Heart left ventricle (tissue), 16 donors: ENCODE measurements at regions not wholly inside any gene's neighbourhood (a gene's known extent, or its start where the extent isn't known, plus 50 kb on each side); places are given as distances from the start of the nearest gene placed in this dataset.

Source experiments
- ATAC-seq, 4 donors: fragments of 200-7000 bp; cut with Tn5 transposase; one replicate each; pipeline ENCODE4 v1.9.1; 2020 to 2022; ENCODE audit warnings: moderate library complexity in 4 of 4, mild to moderate bottlenecking in 3 of 4, moderate number of reproducible peaks in 1 of 4
- DNase-seq, 5 donors: peaks; one replicate each; pipeline ENCODE4 v3.0.0-alpha.2; 2020
- H3K27ac ChIP-seq, 12 donors: fragments of 200-600 bp; sonication (generic) in 4 of 12; one replicate each; pipeline versions ENCODE4 v1.5.0 to v1.8.0; 2016 to 2022; ENCODE audit warnings: mild to moderate bottlenecking in 2 of 12
- H3K27me3 ChIP-seq, 9 donors: fragments of 200-600 bp; sonication (generic) in 2 of 9; one replicate each; pipeline versions ENCODE4 v1.5.1 to v1.8.0; 2016 to 2022; ENCODE audit warnings: mild to moderate bottlenecking in 3 of 9
- H3K36me3 ChIP-seq, 9 donors: fragments of 200-600 bp; sonication (generic) in 2 of 9; one replicate each; pipeline versions ENCODE4 v1.5.0 to v1.8.0; 2018 to 2022; ENCODE audit warnings: mild to moderate bottlenecking in 2 of 9
- H3K4me1 ChIP-seq, 12 donors: fragments of 200-600 bp; sonication (generic) in 4 of 12; one replicate each; pipeline versions ENCODE4 v1.5.0 to v1.8.0; 2016 to 2022; ENCODE audit warnings: mild to moderate bottlenecking in 3 of 12
- H3K4me3 ChIP-seq, 12 donors: fragments of 200-600 bp; sonication (generic) in 4 of 12; one replicate each; pipeline versions ENCODE4 v1.5.0 to v1.8.0; 2017 to 2022; ENCODE audit warnings: mild to moderate bottlenecking in 9 of 12, moderate library complexity in 4 of 12
- H3K9me3 ChIP-seq, 12 donors: fragments of 200-600 bp; sonication (generic) in 4 of 12; one replicate each; pipeline versions ENCODE4 v1.5.0 to v1.8.0; 2016 to 2022; ENCODE audit warnings: mild to moderate bottlenecking in 1 of 12
- CTCF ChIP-seq, 12 donors: fragments of 200-600 bp; sonication (generic) in 4 of 12; IDR thresholded peaks; one replicate each; pipeline versions ENCODE4 v1.5.0 to v1.8.0; 2018 to 2022; ENCODE audit warnings: antibody characterized with exemption in 12 of 12, mild to moderate bottlenecking in 5 of 12
- POLR2A ChIP-seq, 2 donors: fragments of 450-650 bp; IDR thresholded peaks; one replicate each; pipeline ENCODE4 v1.6.1; 2017; ENCODE audit warnings: antibody characterized with exemption in 2 of 2, mild to moderate bottlenecking in 2 of 2, moderate library complexity in 2 of 2
- WGBS, 4 donors: extraction: QIAGEN DNeasy Blood & Tissue Kit in 2 of 4; methylation state at CpG; one replicate each; pipeline versions ENCODE4 v1.1.5 to v1.1.7; 2013 to 2018; 5-methylcytosine and 5-hydroxymethylcytosine counted together
- intact Hi-C, 10 donors: fragments of 100-400 bp; cut with DNase I; formaldehyde crosslinking; loops; one replicate each; pipeline versions ENCODE4 v1.11.1 to v1.14.2; 2022
- donor health status: ischemic (EF 13 %, LVEDD 7.1; RV severe dilation, severe dysfunction).
- donor health status: healthy with polysubstance abuse.
- donor health status: DM: no; HTN: yes; CAD: no.
- donor health status: DM: no; HTN: no; CAD: no.
- donor health status: ischemic (EF 25% LVEDD 6.9; RV normal size, moderate dysfunction).
- donor health status: ischemic (EF 25% LVEDD 5.7; RV mildly dilated, moderate dysfunction).
- donor health status: healthy.
- donor health status: DM: yes; HTN: yes; CAD: no.
- donor health status: ischemic (EF 35%, LVEDD 5.7; RV mildly dilated, moderate dysfunction).
- donor health status: nonischemic (EF 11% LVEDD 7.7; RV severe dilation, severe dysfunction).
- donor health status: DM: yes; HTN: yes; CAD: no.
- donor health status: PGD.
- donor health status: ischemic (EF 29% LVEDD 5.4; RV normal size, mild dysfunction).
- donor health status: nonischemic (EF 23%, LVEDD 6.1; RV moderate dilation, normal function).

- Histone ChIP-seq H3K27me3 (peaks cover 0 to 22% (median 5%) of the 10 kb centered on the region in 9 donors), H3K27ac (peak overlapping the region in 7 of 12 donors; percentile 5 to 62 (median 47)), H3K4me1 (peaks cover 3 to 47% (median 20%) of the 10 kb centered on the region in 12 donors), H3K4me3 (no peak overlapping the region), H3K9me3 (no peaks in the 10 kb centered on the region), H3K36me3 (no peaks in the 10 kb centered on the region)
- 11 to 34% (median 24%) methylated on average over 8 of the region's 8 CpGs for WGBS, 4 donors
- intact Hi-C loops = loop anchor here in 1 of 10 donors (2.0 kb wide), 1 partner anchor 55 kb away; no protein-coding TSS in a partner anchor
- TF ChIP-seq CTCF (IDR thresholded peaks at IDR 0.05) = no peak
- no peak for TF ChIP-seq POLR2A (IDR thresholded peaks at IDR 0.05)
- DNase-seq = peak in 4 of 5 donors; percentile 52 to 69 (median 60)
- peak; percentile 73 to 90 (median 78) for ATAC-seq
Observed at GRCh38 chr1:47587891-47588582, 150.2 kb downstream of the FOXD2 start.

GRCh38 chr1:47590523-47591225 lies 152.8 kb downstream of the FOXD2 start:
- DNase-seq (peak in 1 of 5 donors; percentile 14), ATAC-seq (no peak)
- TF ChIP-seq POLR2A (IDR thresholded peaks at IDR 0.05) = no peak
- no peak for TF ChIP-seq CTCF (IDR thresholded peaks at IDR 0.05)
- no peaks in the 10 kb centered on the region for H3K9me3 ChIP-seq
- H3K4me1 ChIP-seq = peaks cover 5 to 49% (median 22%) of the 10 kb centered on the region in 12 donors
- no peak overlapping the region for H3K4me3 ChIP-seq
- H3K36me3 ChIP-seq = no peaks in the 10 kb centered on the region
- peaks cover 0 to 40% (median 18%) of the 10 kb centered on the region in 9 donors for H3K27me3 ChIP-seq
- WGBS, 4 donors = 60 to 70% (median 65%) methylated on average over 8 of the region's 8 CpGs
- intact Hi-C loops = loop anchor here in 1 of 10 donors (2.0 kb wide), 1 partner anchor 30 kb away; no protein-coding TSS in a partner anchor
- H3K27ac ChIP-seq = no peak overlapping the region

GRCh38 chr1:47591801-47592200 lies 154.0 kb downstream of the FOXD2 start:
- intact Hi-C loops = loop anchor here in 1 of 10 donors (2.0 kb wide), 1 partner anchor 29 kb away; no protein-coding TSS in a partner anchor
- no peak overlapping the region for H3K4me3 ChIP-seq
- H3K27me3 ChIP-seq = peaks cover 0 to 40% (median 18%) of the 10 kb centered on the region in 9 donors
- 95 to 97% (median 95%) methylated on average over 7 of the region's 7 CpGs for WGBS, 4 donors
- no peak for TF ChIP-seq CTCF (IDR thresholded peaks at IDR 0.05)
- TF ChIP-seq POLR2A (IDR thresholded peaks at IDR 0.05) = no peak
- H3K27ac ChIP-seq = no peak overlapping the region
- DNase-seq (no peak), ATAC-seq (no peak)
- H3K4me1 ChIP-seq = peaks cover 5 to 46% (median 22%) of the 10 kb centered on the region in 12 donors
- H3K36me3 ChIP-seq = no peaks in the 10 kb centered on the region
- no peaks in the 10 kb centered on the region for H3K9me3 ChIP-seq
